GM19043 (cell line): ENCODE measurements at regions not wholly inside any gene's neighbourhood (a gene's known extent, or its start where the extent isn't known, plus 50 kb on each side); places are given as distances from the start of the nearest gene placed in this dataset.
"Not testable (repeated sequence)": the region's sequence is repeated elsewhere in the genome, so short reads cannot be mapped to it uniquely, and the experiment has no call there.

ENCODE experiments used
- ATAC-seq: cut with Tn5 transposase; IDR thresholded peaks from one replicate; pipeline ENCODE4 v1.9.1; 2021; ENCODE audit warnings: low read depth; ENCODE audit not compliant: unreplicated experiment

DNA sequence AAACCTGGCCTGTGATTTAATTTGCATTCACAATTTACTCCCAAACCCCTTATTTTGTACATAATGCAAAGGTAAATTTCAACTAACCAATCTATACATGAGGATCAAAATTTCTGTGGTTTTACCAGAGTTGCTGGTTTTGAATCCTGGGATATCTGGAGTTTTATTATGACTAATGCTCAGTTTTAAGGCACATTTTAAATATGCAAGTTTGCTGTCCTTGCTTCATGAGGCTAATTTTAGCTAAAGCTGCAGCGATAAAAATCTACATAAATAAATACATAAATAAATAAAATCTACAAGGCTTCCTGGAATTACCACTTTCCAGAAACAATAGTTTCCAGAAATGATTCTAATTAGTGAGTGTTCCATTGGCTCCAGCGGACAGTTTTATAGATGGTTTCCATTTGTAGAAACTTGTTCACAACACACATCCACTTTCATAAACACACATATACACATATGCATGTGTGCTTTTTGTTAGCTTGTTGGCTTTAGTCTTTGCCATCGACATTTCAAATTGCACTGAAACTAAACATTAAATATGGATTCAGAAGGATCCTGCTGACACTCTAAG is 339.5 kb upstream of the NRP1 start:
- no peak for ATAC-seq

DNA sequence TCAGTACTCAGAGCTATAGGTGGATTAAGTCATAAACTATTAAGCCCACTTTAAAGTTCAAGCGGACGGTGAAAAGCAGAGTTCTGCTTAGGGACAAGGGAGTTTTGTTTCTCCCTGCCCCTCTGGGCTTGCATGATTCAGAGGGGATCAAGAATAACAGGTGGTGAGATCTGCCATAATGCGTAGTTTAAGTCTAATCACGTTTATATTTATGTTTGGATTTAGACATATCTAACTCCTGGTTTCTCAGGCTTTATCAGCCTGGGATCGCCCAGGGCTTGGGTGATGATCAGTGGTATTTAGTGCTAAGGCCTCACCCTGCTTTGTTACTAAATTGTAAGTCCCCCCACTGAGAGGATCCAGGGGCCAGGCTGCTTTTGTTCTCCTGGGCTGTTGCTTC is 335.4 kb upstream of the NRP1 start:
- no peak for ATAC-seq

DNA sequence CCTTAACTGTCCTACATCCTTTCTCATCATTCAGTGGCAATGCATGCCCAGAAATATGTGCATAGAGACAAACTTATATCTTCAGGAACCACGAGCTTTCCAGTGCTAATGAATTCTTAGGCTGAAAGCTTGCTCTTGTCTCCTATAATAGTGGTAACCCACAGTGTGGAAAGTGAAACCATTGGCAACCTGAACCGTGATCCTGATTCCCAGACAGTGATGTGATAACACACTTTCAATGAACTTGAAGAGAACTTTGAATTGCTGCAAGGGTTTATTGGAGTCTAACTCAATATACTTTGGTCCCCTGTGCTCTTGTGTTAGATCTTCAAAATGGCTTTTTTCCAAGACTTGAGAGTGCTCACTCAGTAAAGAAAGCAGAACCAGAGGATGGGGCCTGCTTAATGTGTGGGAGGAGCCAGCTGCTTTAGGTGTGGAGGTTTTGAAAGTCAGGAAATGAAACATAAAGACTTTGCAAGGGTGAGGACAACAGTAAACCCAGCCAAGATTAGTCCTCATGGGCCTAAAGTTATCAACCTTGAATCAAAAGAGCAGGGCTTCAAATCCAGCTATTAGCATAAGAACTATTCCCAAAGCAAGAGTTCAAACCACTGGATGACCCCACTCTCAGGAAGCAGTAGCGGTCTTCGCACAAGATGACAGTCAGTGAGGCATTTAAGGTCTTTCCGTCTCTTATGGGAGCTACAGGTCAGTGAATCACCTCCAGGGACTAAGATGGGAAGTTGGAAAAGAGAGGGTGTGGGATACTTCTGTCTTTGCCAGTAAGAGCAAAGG is 332.4 kb upstream of the NRP1 start:
- no peak for ATAC-seq

DNA sequence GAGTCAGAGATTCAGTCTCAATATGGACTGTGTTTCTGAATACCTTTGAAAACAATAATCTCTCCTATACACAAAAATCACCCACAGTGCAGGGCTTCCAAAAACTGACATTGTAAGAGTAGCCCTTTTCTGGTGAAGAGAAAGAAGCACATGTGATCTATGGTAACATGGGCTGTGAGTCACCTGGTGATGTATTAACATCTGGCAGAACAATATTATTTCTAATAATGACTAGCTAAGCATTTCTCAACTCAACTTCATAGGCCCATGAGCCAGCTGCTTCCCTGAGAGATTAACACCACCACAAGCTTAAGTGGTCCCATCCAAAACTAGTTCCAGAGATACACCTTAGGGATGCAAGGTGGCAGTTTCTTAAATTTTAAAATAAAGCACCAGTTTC is 331.0 kb upstream of the NRP1 start:
- no peak for ATAC-seq

DNA sequence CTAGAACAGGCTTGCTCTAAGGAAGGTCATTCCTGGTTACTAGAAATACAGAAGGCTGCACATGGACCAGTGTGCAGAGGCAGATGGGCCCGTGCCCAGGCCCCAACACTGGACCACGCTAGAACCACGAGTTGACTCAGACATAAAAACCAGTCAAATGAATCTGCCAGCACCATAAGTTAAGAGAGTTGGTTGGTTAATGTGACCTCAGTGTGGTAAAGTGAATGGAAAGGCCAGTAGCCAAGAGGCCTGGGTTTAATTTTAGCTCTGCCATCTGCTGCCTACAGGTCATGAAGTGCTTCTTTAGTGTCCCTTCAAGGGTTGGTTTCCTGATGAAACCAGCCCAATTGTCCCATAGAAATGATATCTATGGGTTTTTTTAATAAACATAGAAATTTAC is 329.6 kb upstream of the NRP1 start:
- ATAC-seq = no peak

DNA sequence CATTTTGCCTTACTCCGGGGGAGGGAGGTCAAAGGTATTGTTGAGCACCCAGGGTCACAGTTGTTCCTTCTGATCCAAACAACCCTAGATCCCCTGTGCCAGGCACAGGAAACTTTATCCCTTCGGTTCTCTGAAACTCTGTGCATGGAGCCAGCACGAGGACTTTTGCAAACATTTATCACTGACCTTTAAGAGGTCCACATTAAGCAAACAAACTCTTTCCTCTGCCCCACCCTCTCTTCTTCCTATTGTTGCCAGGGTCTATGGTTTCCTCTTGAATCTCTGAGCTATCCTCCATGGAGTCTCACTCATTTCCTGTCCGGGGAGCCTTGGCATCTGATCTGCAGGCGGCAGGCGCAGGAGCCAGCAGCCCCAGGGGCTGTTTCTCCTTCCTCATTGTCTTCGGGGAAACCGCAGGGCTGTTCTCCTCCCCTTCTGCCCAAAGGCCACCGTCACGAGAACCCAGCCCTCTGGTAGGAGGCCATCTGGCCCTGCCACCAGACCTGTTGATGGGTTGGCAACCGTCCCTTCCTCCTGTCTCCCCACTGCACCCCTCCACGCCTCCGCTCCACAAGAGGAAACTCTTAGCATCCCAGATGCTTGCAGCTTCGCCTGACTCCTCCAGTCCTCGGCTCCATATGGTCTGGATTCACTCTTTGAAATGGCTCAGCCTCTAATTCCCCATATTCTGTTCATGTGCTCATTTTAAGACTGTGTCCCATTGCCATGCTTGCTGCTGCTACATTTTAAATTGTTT is 327.3 kb upstream of the NRP1 start:
- ATAC-seq = no peak

DNA sequence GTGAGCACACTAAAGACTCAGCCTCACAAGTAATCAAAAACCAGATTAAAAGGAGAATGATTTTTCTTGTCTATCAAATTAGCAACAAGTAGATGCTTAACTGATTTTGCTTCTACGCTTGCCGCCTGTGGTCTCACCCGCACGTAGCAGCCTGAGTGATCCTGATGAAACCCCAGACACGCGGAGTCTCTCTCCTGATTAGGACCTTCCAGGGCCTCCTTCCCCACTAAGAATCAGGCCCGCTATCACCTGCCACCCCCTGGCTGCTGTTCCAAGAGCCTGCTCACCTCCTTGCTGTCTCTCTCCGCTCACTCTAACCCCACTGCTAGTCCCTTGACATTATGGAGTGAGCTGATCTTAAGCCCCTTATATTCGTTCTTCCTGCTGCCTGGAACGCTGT is 325.9 kb upstream of the NRP1 start:
- ATAC-seq = no peak

DNA sequence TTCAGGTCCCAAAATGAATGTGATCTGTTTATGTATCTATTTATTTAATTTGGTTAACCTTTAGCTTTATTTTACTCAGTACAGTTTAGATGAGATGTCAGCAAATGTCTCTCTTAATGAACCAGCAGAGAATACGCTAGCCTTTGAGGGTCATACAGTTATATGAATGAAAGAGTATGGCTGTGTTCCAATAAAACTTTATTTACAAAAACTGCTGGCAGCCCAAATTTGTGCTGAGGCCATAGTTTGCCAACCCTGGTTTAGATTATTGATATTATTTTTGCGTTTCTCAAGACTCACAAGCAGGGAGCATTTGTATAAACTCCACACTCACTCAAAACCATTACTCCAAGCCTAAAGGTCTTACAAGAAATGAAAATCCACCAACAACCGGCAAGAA is 323.4 kb upstream of the NRP1 start:
- ATAC-seq = no peak

DNA sequence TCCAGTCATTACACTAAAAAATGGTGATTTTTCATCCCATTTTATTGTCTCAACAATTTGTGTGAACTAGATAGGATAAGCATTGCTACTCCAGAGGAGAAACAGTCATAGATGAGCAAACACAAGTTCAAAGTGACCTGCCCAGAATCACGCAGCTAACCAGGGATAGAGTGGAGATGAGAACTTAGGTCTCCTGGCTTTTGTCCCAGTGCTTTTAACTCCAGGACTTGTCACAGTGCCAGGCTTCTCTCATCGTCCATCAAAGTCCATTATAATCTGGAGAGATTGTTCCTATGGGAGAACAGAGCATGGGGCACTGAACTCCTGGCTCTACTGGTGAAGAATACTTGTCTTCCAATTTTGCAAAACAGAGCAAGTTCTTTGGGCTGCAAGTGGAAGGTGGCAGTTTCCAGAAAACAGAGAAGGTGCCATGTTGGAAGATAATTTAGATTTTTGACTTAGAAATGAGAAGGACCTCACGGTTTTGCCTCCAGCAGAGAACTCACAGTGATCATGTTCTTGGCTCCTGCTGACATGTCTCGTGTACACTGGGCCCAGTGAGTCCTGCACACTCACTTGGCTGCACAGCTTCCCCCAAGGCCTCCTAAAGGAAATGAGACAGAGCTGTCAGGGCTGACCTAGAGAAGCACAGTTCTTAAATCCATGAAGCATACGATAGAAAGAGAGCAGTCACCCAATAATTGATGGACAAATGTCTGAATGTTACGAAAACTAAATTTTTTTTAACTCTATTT is 322.9 kb upstream of the NRP1 start:
- no peak for ATAC-seq

DNA sequence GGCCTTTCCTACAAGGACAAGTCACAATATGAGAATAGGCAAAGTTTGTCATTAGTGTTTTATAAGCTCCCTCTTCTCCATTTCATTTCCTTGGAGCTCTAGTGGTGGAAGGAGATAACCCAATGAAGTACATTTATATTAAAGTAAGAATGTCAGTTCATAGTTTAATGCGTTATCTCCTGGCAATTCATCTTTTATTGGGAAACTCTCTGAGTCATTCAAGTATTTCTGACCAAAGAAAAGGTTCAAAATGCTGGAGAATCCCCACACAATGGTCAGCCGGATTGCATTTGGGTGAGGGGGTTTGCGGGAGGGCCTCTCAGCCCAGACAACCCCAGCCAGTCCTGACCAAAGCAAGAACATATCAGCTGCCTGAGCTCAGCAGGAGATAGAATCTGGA is 321.5 kb upstream of the NRP1 start:
- no peak for ATAC-seq

DNA sequence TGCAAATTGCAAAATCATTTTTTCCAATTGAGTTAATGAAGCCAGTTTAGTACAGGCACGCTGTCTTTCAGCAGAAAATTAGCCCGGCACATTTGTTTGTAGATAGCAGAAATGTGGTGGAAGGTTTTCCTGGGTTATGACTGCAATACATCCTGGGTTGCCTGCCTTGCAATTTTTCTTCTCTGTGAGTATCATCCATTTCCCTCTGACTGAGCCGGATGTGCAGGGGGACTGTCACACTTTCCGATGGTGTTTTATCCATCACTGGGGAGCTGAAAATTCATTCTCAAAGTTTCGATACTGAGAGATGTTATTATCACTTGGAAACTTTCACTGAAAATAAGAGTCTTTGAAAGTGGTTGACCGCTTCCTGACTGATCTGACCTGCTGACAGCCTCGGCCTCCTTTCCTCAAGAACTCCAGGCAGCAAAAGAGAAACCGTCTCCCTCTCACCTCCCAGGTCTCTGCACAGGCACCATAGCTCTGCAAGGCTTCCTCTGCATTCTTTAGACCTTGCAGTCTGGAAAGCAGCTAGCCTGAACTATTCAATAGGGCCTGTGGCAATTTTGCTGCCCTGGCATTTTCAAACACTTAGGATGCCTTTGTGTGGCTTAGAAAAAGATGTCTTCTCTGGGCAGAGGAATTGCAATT is 320.8 kb upstream of the NRP1 start:
- no peak for ATAC-seq

DNA sequence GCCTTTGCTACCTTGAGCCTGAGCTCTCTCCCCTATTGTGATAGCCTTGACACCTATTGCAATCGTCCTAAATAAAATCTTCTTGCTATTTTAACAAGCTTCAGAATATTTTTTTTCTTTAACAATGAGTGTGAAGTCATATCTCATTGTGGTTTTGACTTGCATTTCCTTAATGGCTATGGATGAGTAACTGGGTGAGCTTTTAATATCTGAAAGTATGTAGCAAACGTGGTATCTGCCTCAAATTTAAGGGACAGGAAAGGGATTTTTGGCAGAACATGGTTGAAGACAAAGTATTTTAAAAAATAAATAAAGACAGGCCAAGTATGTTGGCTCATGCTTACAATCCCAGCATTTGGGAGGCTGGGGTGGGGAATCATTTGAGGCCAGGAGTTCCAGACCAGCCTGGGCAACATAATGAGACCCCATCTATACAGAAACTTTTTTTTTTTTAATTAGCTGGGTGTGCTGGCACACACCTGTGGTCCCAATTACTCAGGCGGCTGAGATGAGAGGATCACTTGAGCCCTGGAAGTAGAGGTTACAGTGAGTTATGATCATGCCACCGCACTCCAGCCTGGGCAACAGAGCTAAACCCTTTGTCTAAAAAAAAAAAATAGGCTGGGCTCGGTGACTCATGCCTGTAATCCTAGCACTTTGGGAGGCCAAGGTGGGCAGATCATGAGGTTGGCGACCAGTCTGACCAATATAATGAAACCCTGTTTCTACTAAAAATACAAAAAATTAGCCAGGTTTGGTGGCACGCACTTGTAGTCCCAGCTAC is 319.3 kb upstream of the NRP1 start:
- ATAC-seq = no peak

DNA sequence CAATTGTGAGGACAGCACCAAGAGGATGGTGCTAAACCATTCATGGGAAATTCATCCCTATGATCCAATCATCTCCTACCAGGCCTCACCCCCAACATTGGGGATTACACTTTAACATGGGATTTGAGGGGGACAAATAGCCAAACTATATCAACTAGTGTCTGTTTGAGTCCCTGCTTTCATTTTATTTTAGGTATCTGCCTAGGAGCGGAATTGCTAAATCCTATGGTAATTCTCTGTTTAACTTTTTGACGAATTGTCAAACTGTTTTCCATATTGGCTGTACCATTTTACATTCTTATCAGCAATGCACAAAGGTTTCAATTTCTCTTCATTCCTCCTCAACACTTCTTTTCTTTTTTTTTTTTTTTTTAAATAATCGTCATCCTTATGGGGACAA is 318.4 kb upstream of the NRP1 start:
- no peak for ATAC-seq

DNA sequence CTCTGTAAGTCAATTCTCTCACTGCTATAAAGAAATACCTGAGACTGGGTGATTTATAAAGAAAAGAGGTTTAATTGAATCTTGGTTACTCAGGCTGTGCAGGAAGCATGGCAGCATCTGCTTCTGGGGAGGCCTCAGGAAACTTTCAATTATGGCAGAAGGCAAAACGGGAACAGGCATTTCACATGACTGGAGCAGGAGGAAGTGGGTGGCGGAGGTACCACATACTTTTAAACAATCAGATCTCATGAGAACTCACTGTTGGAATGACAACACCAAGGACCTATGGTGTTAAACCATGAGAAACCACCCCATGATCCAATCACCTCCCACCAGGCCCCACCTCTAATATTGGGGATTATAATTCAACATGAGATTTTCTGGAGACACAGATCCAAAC is 315.7 kb upstream of the NRP1 start:
- ATAC-seq = not testable (repeated sequence)

DNA sequence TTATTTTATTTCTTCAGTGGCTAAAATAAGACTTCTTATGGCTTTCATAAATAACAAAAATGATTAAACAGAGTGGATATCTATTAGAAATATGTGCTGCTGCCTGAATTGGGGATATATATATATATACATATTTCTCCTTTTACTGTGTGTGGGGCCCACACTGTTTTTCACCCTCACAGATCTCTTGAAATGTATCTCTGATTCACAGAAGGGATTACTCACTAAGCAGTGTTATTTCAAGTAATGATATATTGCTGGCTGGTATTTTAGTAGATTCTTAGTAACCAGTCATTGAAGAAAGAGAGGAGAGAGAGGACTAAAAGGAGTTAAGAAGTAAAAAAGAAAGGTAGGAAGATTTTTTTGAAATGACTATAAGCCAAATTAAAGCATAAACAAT is 308.6 kb upstream of the NRP1 start:
- ATAC-seq = no peak

DNA sequence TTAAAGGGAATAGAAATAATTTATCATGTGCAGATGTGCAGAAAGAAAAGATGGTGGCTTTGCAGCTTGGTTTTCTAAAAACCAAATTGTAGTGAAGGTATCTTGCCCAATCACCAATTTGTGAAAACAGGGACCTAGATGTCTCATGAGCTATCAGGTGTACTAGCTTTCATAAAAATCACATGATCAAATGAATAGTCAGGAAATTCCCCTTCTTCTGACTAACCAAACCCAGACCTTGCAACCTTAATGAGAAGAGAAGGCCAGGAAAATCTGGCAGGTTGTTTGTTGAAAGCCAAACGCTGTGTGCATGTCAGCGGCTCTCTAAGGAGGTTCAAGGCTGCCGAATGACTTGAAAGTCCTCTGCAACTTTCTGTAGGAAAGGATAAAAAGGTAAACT is 304.4 kb upstream of the NRP1 start:
- ATAC-seq = no peak

DNA sequence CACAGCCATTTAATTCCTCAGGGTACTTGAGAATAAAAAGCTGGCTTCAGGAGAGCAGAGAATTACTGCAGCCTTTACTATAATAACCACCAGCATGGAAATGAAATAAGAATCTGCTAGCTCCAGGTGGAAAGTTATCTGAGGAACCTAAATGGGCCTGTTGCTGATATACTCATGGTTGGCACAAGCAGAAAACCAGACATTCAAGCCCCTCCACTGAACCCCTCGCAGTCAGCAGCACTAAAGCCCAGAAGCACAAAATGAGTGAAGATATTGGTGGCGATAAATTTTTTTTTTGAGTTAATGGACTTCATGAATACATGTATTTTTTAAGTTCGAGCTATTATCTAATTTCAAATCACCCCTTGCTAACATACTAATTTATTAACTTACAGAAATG is 303.9 kb upstream of the NRP1 start:
- no peak for ATAC-seq

DNA sequence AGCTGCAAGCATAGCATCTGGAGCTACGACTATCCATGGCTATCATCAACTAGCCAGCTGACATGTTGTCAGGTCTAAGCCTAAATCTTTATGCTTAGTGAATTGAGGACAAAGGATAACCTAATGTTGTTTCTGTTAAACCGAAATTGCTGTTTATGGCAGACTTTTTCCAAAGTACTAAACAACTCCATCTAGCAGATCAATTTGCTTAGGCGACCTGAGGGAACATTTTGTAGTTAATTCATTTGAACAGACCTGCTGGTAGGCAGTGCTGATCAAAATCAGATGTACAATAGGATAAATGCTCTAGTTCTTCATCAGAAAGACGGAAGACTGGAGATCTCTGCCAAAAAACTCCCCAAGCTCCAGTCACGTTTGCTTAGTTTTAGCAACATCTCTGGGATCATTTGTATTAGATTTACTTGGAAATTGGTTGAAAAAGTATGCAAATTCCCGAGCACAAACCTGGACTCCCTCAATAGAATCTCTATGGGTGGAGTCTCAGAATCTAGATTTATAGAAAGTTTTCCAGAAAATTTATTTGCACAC is 301.6 kb upstream of the NRP1 start:
- ATAC-seq = no peak

DNA sequence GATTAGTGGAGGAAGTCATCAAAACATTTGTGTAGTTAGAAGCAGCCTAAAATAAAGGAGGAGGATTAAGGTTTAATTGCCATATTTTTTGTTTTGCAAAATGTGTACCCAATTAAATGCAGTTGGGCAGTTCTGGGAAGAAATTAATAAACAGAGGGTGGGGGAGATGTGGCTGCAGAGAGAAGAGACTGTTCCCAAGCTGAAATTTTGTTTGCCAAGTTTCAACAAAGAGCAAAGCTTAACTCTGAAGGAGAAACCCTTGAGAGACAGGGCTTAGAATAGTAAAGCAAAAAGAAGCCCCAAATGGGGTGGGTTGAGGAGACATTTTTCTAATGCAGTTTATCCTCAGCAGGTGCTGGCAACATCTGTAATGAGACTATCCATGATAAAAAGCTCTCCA is 298.0 kb upstream of the NRP1 start:
- ATAC-seq = no peak

DNA sequence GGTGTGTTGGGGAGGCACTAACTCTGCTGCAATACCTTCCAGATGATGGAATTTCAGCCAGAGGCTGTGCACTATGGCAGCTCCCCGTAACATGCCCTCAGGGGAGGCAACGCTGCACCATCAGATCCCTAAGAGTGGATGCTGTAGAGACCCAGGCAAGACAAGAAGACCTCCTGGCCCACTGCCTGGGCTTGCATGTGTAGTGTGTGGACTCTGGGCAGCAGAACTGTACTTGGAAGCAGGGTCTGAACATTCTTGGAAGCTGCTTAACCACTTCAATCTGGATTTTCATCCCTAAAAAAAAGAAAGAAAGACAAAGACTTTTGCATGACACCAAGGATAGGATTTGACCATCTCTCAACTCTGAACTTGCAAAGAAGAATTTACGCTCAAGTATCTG is 297.5 kb upstream of the NRP1 start:
- ATAC-seq = no peak
